ENCODE measurements at regions not wholly inside any gene's neighbourhood (a gene's known extent, or its start where the extent isn't known, plus 50 kb on each side); places are given as distances from the start of the nearest gene placed in this dataset.

GRCh38 chr5:146971401-146971800 lies 92.8 kb upstream of the PPP2R2B start:
- Mint-ChIP-seq H3K4me1 (ENCODE audit: low read depth) (no peaks in the 10 kb centered on the region), H3K27ac (no peak overlapping the region), H3K9me3 (no peaks in the 10 kb centered on the region), H3K36me3 (ENCODE audit: low read depth) (no peaks in the 10 kb centered on the region), H3K27me3 (ENCODE audit: low read depth) (peaks cover 3% of the 10 kb centered on the region), H3K4me3 (ENCODE audit: low read depth) (no peak overlapping the region)
- no peak for DNase-seq (ENCODE audit: low spot score)
- intact Hi-C loops (cut with micrococcal nuclease) = no loop called here

GRCh38 chr5:146986469-146986868 lies 107.9 kb upstream of the PPP2R2B start:
- H3K9me3 Mint-ChIP-seq = peaks cover 13% of the 10 kb centered on the region
- no peak for DNase-seq (ENCODE audit: low spot score)
- no peak overlapping the region for H3K4me3 Mint-ChIP-seq (ENCODE audit: low read depth)
- no peaks in the 10 kb centered on the region for H3K27me3 Mint-ChIP-seq (ENCODE audit: low read depth)
- intact Hi-C loops (cut with micrococcal nuclease) = no loop called here
- H3K4me1 Mint-ChIP-seq (ENCODE audit: low read depth) = no peaks in the 10 kb centered on the region
- H3K27ac Mint-ChIP-seq = no peak overlapping the region
- H3K36me3 Mint-ChIP-seq (ENCODE audit: low read depth) = no peaks in the 10 kb centered on the region

GRCh38 chr5:146993876-146994530 lies 115.4 kb upstream of the PPP2R2B start:
- H3K9me3 Mint-ChIP-seq = no peaks in the 10 kb centered on the region
- DNase-seq (ENCODE audit: low spot score) = no peak
- intact Hi-C loops (cut with micrococcal nuclease) = no loop called here
- H3K27ac Mint-ChIP-seq = no peak overlapping the region
- no peak overlapping the region for H3K4me3 Mint-ChIP-seq (ENCODE audit: low read depth)
- H3K27me3 Mint-ChIP-seq (ENCODE audit: low read depth) = no peaks in the 10 kb centered on the region
- no peaks in the 10 kb centered on the region for H3K36me3 Mint-ChIP-seq (ENCODE audit: low read depth)
- H3K4me1 Mint-ChIP-seq (ENCODE audit: low read depth) = no peaks in the 10 kb centered on the region

GRCh38 chr5:146995878-146996277 lies 117.3 kb upstream of the PPP2R2B start:
- Mint-ChIP-seq H3K27me3 (ENCODE audit: low read depth) (no peaks in the 10 kb centered on the region), H3K4me1 (ENCODE audit: low read depth) (no peaks in the 10 kb centered on the region)

GRCh38 chr5:147015405-147015804 lies 136.8 kb upstream of the PPP2R2B start:
- intact Hi-C loops (cut with micrococcal nuclease) = no loop called here
- H3K9me3 Mint-ChIP-seq = no peaks in the 10 kb centered on the region

More at GRCh38 chr5:146995878-146996277, 117.3 kb upstream of the PPP2R2B start:
- H3K27ac Mint-ChIP-seq = no peak overlapping the region
- no peaks in the 10 kb centered on the region for H3K36me3 Mint-ChIP-seq (ENCODE audit: low read depth)
- no peaks in the 10 kb centered on the region for H3K9me3 Mint-ChIP-seq
- intact Hi-C loops (cut with micrococcal nuclease) = no loop called here
- no peak overlapping the region for H3K4me3 Mint-ChIP-seq (ENCODE audit: low read depth)
- no peak for DNase-seq (ENCODE audit: low spot score)

GRCh38 chr5:147017191-147017590 lies 138.6 kb upstream of the PPP2R2B start:
- Mint-ChIP-seq H3K4me1 (ENCODE audit: low read depth) (no peaks in the 10 kb centered on the region), H3K27me3 (ENCODE audit: low read depth) (no peaks in the 10 kb centered on the region), H3K4me3 (ENCODE audit: low read depth) (no peak overlapping the region), H3K27ac (no peak overlapping the region), H3K36me3 (ENCODE audit: low read depth) (no peaks in the 10 kb centered on the region), H3K9me3 (no peaks in the 10 kb centered on the region)
- DNase-seq (ENCODE audit: low spot score) = no peak
- intact Hi-C loops (cut with micrococcal nuclease) = no loop called here

More at GRCh38 chr5:147015405-147015804, 136.8 kb upstream of the PPP2R2B start:
- Mint-ChIP-seq H3K27me3 (ENCODE audit: low read depth) (no peaks in the 10 kb centered on the region), H3K4me1 (ENCODE audit: low read depth) (no peaks in the 10 kb centered on the region), H3K36me3 (ENCODE audit: low read depth) (no peaks in the 10 kb centered on the region), H3K4me3 (ENCODE audit: low read depth) (no peak overlapping the region), H3K27ac (no peak overlapping the region)
- no peak for DNase-seq (ENCODE audit: low spot score)

- Mint-ChIP-seq H3K9me3 (no peaks in the 10 kb centered on the region), H3K36me3 (ENCODE audit: low read depth) (no peaks in the 10 kb centered on the region), H3K27me3 (ENCODE audit: low read depth) (no peaks in the 10 kb centered on the region), H3K27ac (no peak overlapping the region), H3K4me1 (ENCODE audit: low read depth) (no peaks in the 10 kb centered on the region), H3K4me3 (ENCODE audit: low read depth) (no peak overlapping the region)
- intact Hi-C loops (cut with micrococcal nuclease) = no loop called here
- no peak for DNase-seq (ENCODE audit: low spot score)
Observed at GRCh38 chr5:147017621-147018020, 139.1 kb upstream of the PPP2R2B start.

GRCh38 chr5:147018812-147019211 lies 140.3 kb upstream of the PPP2R2B start:
- no peak for DNase-seq (ENCODE audit: low spot score)
- Mint-ChIP-seq H3K4me3 (ENCODE audit: low read depth) (no peak overlapping the region), H3K4me1 (ENCODE audit: low read depth) (no peaks in the 10 kb centered on the region), H3K9me3 (no peaks in the 10 kb centered on the region), H3K27me3 (ENCODE audit: low read depth) (no peaks in the 10 kb centered on the region), H3K27ac (no peak overlapping the region), H3K36me3 (ENCODE audit: low read depth) (no peaks in the 10 kb centered on the region)
- intact Hi-C loops (cut with micrococcal nuclease) = no loop called here

GRCh38 chr5:147036691-147037245 lies 158.2 kb upstream of the PPP2R2B start:
- Mint-ChIP-seq H3K9me3 (no peaks in the 10 kb centered on the region), H3K27ac (no peak overlapping the region), H3K4me1 (ENCODE audit: low read depth) (no peaks in the 10 kb centered on the region), H3K27me3 (ENCODE audit: low read depth) (no peaks in the 10 kb centered on the region), H3K4me3 (ENCODE audit: low read depth) (no peak overlapping the region), H3K36me3 (ENCODE audit: low read depth) (no peaks in the 10 kb centered on the region)
- DNase-seq (ENCODE audit: low spot score) = no peak
- intact Hi-C loops (cut with micrococcal nuclease) = no loop called here

GRCh38 chr5:147037515-147038205 lies 159.1 kb upstream of the PPP2R2B start:
- Mint-ChIP-seq H3K27ac (no peak overlapping the region), H3K9me3 (no peaks in the 10 kb centered on the region), H3K4me1 (ENCODE audit: low read depth) (no peaks in the 10 kb centered on the region), H3K27me3 (ENCODE audit: low read depth) (no peaks in the 10 kb centered on the region), H3K36me3 (ENCODE audit: low read depth) (no peaks in the 10 kb centered on the region), H3K4me3 (ENCODE audit: low read depth) (no peak overlapping the region)
- intact Hi-C loops (cut with micrococcal nuclease) = no loop called here
- DNase-seq (ENCODE audit: low spot score) = no peak

- H3K9me3 Mint-ChIP-seq = no peaks in the 10 kb centered on the region
- no peak for DNase-seq (ENCODE audit: low spot score)
- intact Hi-C loops (cut with micrococcal nuclease) = no loop called here
- H3K4me1 Mint-ChIP-seq (ENCODE audit: low read depth) = no peaks in the 10 kb centered on the region
- no peak overlapping the region for H3K4me3 Mint-ChIP-seq (ENCODE audit: low read depth)
- H3K36me3 Mint-ChIP-seq (ENCODE audit: low read depth) = no peaks in the 10 kb centered on the region
- no peak overlapping the region for H3K27ac Mint-ChIP-seq
- no peaks in the 10 kb centered on the region for H3K27me3 Mint-ChIP-seq (ENCODE audit: low read depth)
Observed at GRCh38 chr5:147040856-147041255, 162.3 kb upstream of the PPP2R2B start.

- H3K36me3 Mint-ChIP-seq (ENCODE audit: low read depth) = no peaks in the 10 kb centered on the region
- no peak overlapping the region for H3K4me3 Mint-ChIP-seq (ENCODE audit: low read depth)
- H3K9me3 Mint-ChIP-seq = no peaks in the 10 kb centered on the region
- DNase-seq (ENCODE audit: low spot score) = no peak
- intact Hi-C loops (cut with micrococcal nuclease) = no loop called here
- H3K27ac Mint-ChIP-seq = no peak overlapping the region
- no peaks in the 10 kb centered on the region for H3K27me3 Mint-ChIP-seq (ENCODE audit: low read depth)
- no peaks in the 10 kb centered on the region for H3K4me1 Mint-ChIP-seq (ENCODE audit: low read depth)
Observed at GRCh38 chr5:147044572-147045273, 166.2 kb upstream of the PPP2R2B start.

GRCh38 chr5:147045290-147045689 lies 166.7 kb upstream of the PPP2R2B start:
- intact Hi-C loops (cut with micrococcal nuclease) = no loop called here
- Mint-ChIP-seq H3K36me3 (ENCODE audit: low read depth) (no peaks in the 10 kb centered on the region), H3K9me3 (no peaks in the 10 kb centered on the region), H3K27me3 (ENCODE audit: low read depth) (no peaks in the 10 kb centered on the region), H3K4me3 (ENCODE audit: low read depth) (no peak overlapping the region), H3K27ac (no peak overlapping the region), H3K4me1 (ENCODE audit: low read depth) (no peaks in the 10 kb centered on the region)
- DNase-seq (ENCODE audit: low spot score) = no peak

Measured in activated T-helper 2 cell treated with anti-CD3 and anti-CD28 coated beads, Interferon-gamma antibody, Interleukin-2, Interleukin-4, amounts not matched to agents 10 μg/mL and 5 μg/mL and 100 μg/mL, durations not matched to agents 14 hours and 24 hours and 36 hours (primary cell).